ENCODE measurements at regions not wholly inside any gene's neighbourhood (a gene's known extent, or its start where the extent isn't known, plus 50 kb on each side); places are given as distances from the start of the nearest gene placed in this dataset.

- Histone ChIP-seq H2AFZ (ENCODE audit: low read depth, low read length) (no peak overlapping the region), H3K79me2 (ENCODE audit: control insufficient read depth, insufficient read depth, low read length) (no peaks in the 10 kb centered on the region), H3K36me3 (ENCODE audit: control insufficient read depth, insufficient read depth, low read length) (no peaks in the 10 kb centered on the region), H3K27me3 (ENCODE audit: control insufficient read depth in 2 of 2, insufficient read depth in 2 of 2, low read length in 2 of 2) (no peaks in the 10 kb centered on the region), H4K20me1 (replicated peaks; ENCODE audit: control insufficient read depth, insufficient read depth, low read length) (no peaks in the 10 kb centered on the region), H3K27ac (ENCODE audit: extremely low read depth, low read depth, low read length) (no peak overlapping the region), H3K4me1 (replicated peaks in 1 of 2; ENCODE audit: control insufficient read depth in 2 of 2, insufficient read depth in 2 of 2, low read length in 2 of 2) (no peaks in the 10 kb centered on the region), H3K9ac (ENCODE audit: insufficient read depth in 1 of 2, low read depth in 2 of 2, low read length in 2 of 2) (no peak overlapping the region), H3K4me3 (no peak overlapping the region), H3K9me3 (replicated peaks; ENCODE audit: control insufficient read depth, insufficient read depth, low read depth, low read length) (no peaks in the 10 kb centered on the region), H3K9me1 (ENCODE audit: control insufficient read depth, insufficient read depth, low read length) (no peaks in the 10 kb centered on the region), H3K4me2 (ENCODE audit: insufficient read depth, low read length) (no peak overlapping the region)
- in situ Hi-C loops (cut with MboI): no loop called here
- no peak for TF ChIP-seq ILK (tag; IDR thresholded peaks at IDR 0.05; ENCODE audit: borderline replicate concordance, low read depth)
- no peak for TF ChIP-seq ARNT (IDR thresholded peaks at IDR 0.05)
- TF ChIP-seq MXD1 (CRISPR knock-in tag; IDR thresholded peaks at IDR 0.05; ENCODE audit: borderline replicate concordance, poor library complexity, severe bottlenecking): no peak
- no peak for TF ChIP-seq SIRT6 (IDR thresholded peaks at IDR 0.05; ENCODE audit: low read depth, low read length)
- WGBS (ENCODE audit: insufficient coverage, low coverage, missing lambda C conversion rate): 0% methylated on average over 3 of the region's 3 CpGs
- ATAC-seq: no peak
- no peak for FAIRE-seq
- CTCF ChIA-PET (ENCODE audit: low intra/inter-chr PET ratio): no interaction called here
- intact Hi-C loops (cut with micrococcal nuclease): no loop called here
- no TSS peak for BruUV-seq (replicated peaks)
- DNase-seq (ENCODE audit: extremely low read depth in 1 of 4, low spot score in 3 of 4): no peak
- POLR2A ChIA-PET: no interaction called here
These were observed 77.1 kb upstream of the SLC35F4 start for GRCh38 chr14:57943038-57943437.

GRCh38 chr14:57939084-57939483, 73.2 kb upstream of the SLC35F4 start:
- Histone ChIP-seq H3K27me3 (ENCODE audit: control insufficient read depth in 2 of 2, insufficient read depth in 2 of 2, low read length in 2 of 2) (no peaks in the 10 kb centered on the region), H3K9ac (ENCODE audit: insufficient read depth in 1 of 2, low read depth in 2 of 2, low read length in 2 of 2) (no peak overlapping the region), H3K4me1 (replicated peaks in 1 of 2; ENCODE audit: control insufficient read depth in 2 of 2, insufficient read depth in 2 of 2, low read length in 2 of 2) (no peaks in the 10 kb centered on the region), H3K79me2 (ENCODE audit: control insufficient read depth, insufficient read depth, low read length) (no peaks in the 10 kb centered on the region), H2AFZ (ENCODE audit: low read depth, low read length) (no peak overlapping the region), H3K27ac (ENCODE audit: extremely low read depth, low read depth, low read length) (no peak overlapping the region), H3K36me3 (ENCODE audit: control insufficient read depth, insufficient read depth, low read length) (no peaks in the 10 kb centered on the region), H4K20me1 (replicated peaks; ENCODE audit: control insufficient read depth, insufficient read depth, low read length) (no peaks in the 10 kb centered on the region), H3K4me3 (no peak overlapping the region), H3K4me2 (ENCODE audit: insufficient read depth, low read length) (no peak overlapping the region), H3K9me3 (replicated peaks; ENCODE audit: control insufficient read depth, insufficient read depth, low read depth, low read length) (no peaks in the 10 kb centered on the region), H3K9me1 (ENCODE audit: control insufficient read depth, insufficient read depth, low read length) (no peaks in the 10 kb centered on the region)
- WGBS (ENCODE audit: insufficient coverage, low coverage, missing lambda C conversion rate): 0% methylated on average over 3 of the region's 3 CpGs
- in situ Hi-C loops (cut with MboI): no loop called here
- ATAC-seq: no peak
- ChIA-PET CTCF (ENCODE audit: low intra/inter-chr PET ratio) (no interaction called here), POLR2A (no interaction called here)
- FAIRE-seq: no peak
- BruUV-seq (replicated peaks): no TSS peak
- intact Hi-C loops (cut with micrococcal nuclease): no loop called here
- DNase-seq (ENCODE audit: extremely low read depth in 1 of 4, low spot score in 3 of 4): no peak
- no peak for TF ChIP-seq RREB1 (CRISPR knock-in tag; IDR thresholded peaks at IDR 0.05)

Data from K562 (cell line).